H9 (cell line): ENCODE measurements at regions not wholly inside any gene's neighbourhood (a gene's known extent, or its start where the extent isn't known, plus 50 kb on each side); places are given as distances from the start of the nearest gene placed in this dataset.

Source experiments
- DNase-seq: peaks from one replicate; pipeline ENCODE4 v3.0.0-alpha.2; 2017
- H2AFZ ChIP-seq: one replicate; pipeline ENCODE4 v1.6.1; 2013; ENCODE audit warnings: mild to moderate bottlenecking, low read length, control low read depth, moderate library complexity
- H2AK5ac ChIP-seq: 2 replicates; pipeline ENCODE4 v1.6.1; 2013; ENCODE audit warnings: low read length, control low read depth, mixed read lengths; ENCODE audit not compliant: insufficient read length
- H2BK120ac ChIP-seq: one replicate; pipeline ENCODE4 v1.6.1; 2013; ENCODE audit warnings: low read depth, mild to moderate bottlenecking, low read length, control low read depth, inconsistent platforms; ENCODE audit not compliant: poor library complexity, severe bottlenecking
- H2BK12ac ChIP-seq: 2 replicates; pipeline ENCODE4 v1.6.1; 2013; ENCODE audit warnings: low read length, control low read depth, mixed read lengths, low read depth; ENCODE audit not compliant: insufficient read length
- H2BK15ac ChIP-seq: 2 replicates; pipeline ENCODE4 v1.6.1; 2013; ENCODE audit warnings: low read depth, low read length, control low read depth
- H2BK20ac ChIP-seq: one replicate; pipeline ENCODE4 v1.6.1; 2013; ENCODE audit warnings: low read depth, mild to moderate bottlenecking, low read length, control low read depth, inconsistent platforms; ENCODE audit not compliant: poor library complexity, severe bottlenecking
- H2BK5ac ChIP-seq: 2 replicates; pipeline ENCODE4 v1.6.1; 2013; ENCODE audit warnings: low read length, control low read depth, mixed read lengths; ENCODE audit not compliant: insufficient read length
- H3K14ac ChIP-seq: 2 replicates; pipeline ENCODE4 v1.6.1; 2013; ENCODE audit warnings: low read length, control low read depth; ENCODE audit not compliant: insufficient read depth
- H3K18ac ChIP-seq: 2 replicates; pipeline ENCODE4 v1.6.1; 2013; ENCODE audit warnings: low read depth, mild to moderate bottlenecking, mixed read lengths, low read length, control low read depth; ENCODE audit not compliant: insufficient read length
- H3K23ac ChIP-seq: 2 replicates; pipeline ENCODE4 v1.6.1; 2013; ENCODE audit warnings: low read length, control low read depth, mixed read lengths, low read depth; ENCODE audit not compliant: insufficient read length
- H3K23me2 ChIP-seq: 2 replicates; pipeline ENCODE4 v1.6.1; 2013; ENCODE audit warnings: low read depth, mild to moderate bottlenecking, mixed read lengths, low read length, control low read depth; ENCODE audit not compliant: insufficient read length, poor library complexity, severe bottlenecking
- H3K27ac ChIP-seq: 2 replicates; pipeline ENCODE4 v1.5.1; 2013; ENCODE audit warnings: low read length, control low read depth, mixed read lengths, low read depth; ENCODE audit not compliant: insufficient read length
- H3K27me3 ChIP-seq: 2 replicates; pipeline ENCODE4 v1.6.1; 2013; ENCODE audit warnings: low read length, control low read depth, inconsistent platforms; ENCODE audit not compliant: insufficient read depth
- H3K4ac ChIP-seq: 2 replicates; pipeline ENCODE4 v1.6.1; 2013; ENCODE audit warnings: low read depth, mild to moderate bottlenecking, control low read depth, inconsistent platforms, low read length, moderate library complexity
- H3K4me1 ChIP-seq: 2 replicates; pipeline ENCODE4 v1.6.1; 2013; ENCODE audit warnings: low read length, control low read depth, inconsistent platforms; ENCODE audit not compliant: insufficient read depth
- H3K4me2 ChIP-seq: 2 replicates; pipeline ENCODE4 v1.6.1; 2013; ENCODE audit warnings: low read length, control low read depth, mixed read lengths; ENCODE audit not compliant: insufficient read length, insufficient read depth
- H3K56ac ChIP-seq: 2 replicates; pipeline ENCODE4 v1.6.1; 2013; ENCODE audit warnings: low read depth, mild to moderate bottlenecking, mixed read lengths, low read length, control low read depth; ENCODE audit not compliant: insufficient read length
- H3K79me1 ChIP-seq: 2 replicates; pipeline ENCODE4 v1.6.1; 2013; ENCODE audit warnings: low read depth, mild to moderate bottlenecking, moderate library complexity, low read length, control low read depth, inconsistent platforms; ENCODE audit not compliant: insufficient read depth, poor library complexity, severe bottlenecking
- H3K79me2 ChIP-seq: 2 replicates; pipeline ENCODE4 v1.6.1; 2013; ENCODE audit warnings: low read length, control low read depth, inconsistent platforms; ENCODE audit not compliant: insufficient read depth
- H3K9ac ChIP-seq: 2 replicates; pipeline ENCODE4 v1.6.1; 2013; ENCODE audit warnings: low read length, control low read depth, mixed read lengths; ENCODE audit not compliant: insufficient read length; ENCODE audit errors: extremely low read depth
- H3K9me3 ChIP-seq: one replicate; pipeline ENCODE4 v1.6.1; 2013; ENCODE audit warnings: low read depth, low read length, inconsistent platforms; ENCODE audit not compliant: control insufficient read depth
- H3T11ph ChIP-seq: one replicate; pipeline ENCODE4 v1.6.1; 2013; ENCODE audit warnings: mild to moderate bottlenecking, low read length, control low read depth, inconsistent platforms
- H4K20me1 ChIP-seq: one replicate; pipeline ENCODE4 v1.6.1; 2013; ENCODE audit not compliant: control insufficient read depth, insufficient read length, insufficient read depth
- H4K5ac ChIP-seq: 2 replicates; pipeline ENCODE4 v1.6.1; 2013; ENCODE audit warnings: low read depth, mild to moderate bottlenecking, mixed read lengths, low read length, control low read depth; ENCODE audit not compliant: insufficient read length
- H4K8ac ChIP-seq: replicated peaks from 2 replicates; pipeline ENCODE4 v1.6.1; 2013; ENCODE audit warnings: low read length, control low read depth, mixed read lengths, low read depth; ENCODE audit not compliant: insufficient read length
- H4K91ac ChIP-seq: 2 replicates; pipeline ENCODE4 v1.6.1; 2013; ENCODE audit warnings: low read depth, mild to moderate bottlenecking, moderate library complexity, mixed read lengths, low read length, control low read depth; ENCODE audit not compliant: insufficient read length
- H3K27ac Mint-ChIP-seq, 3 experiments: 2 replicates in 2 of 3; 3 replicates in 1 of 3; pipeline ENCODE4 v1.8.0; 2020 to 2021; ENCODE audit warnings: mixed read lengths in 3 of 3, mild to moderate bottlenecking in 1 of 3, moderate library complexity in 1 of 3
- H3K27me3 Mint-ChIP-seq: 2 replicates; pipeline ENCODE4 v1.8.0; 2021; ENCODE audit warnings: low read depth, mild to moderate bottlenecking, moderate library complexity, mixed read lengths
- H3K36me3 Mint-ChIP-seq, 3 experiments: 2 replicates in 2 of 3; 3 replicates in 1 of 3; pipeline ENCODE4 v1.8.0; 2020 to 2021; ENCODE audit warnings: low read depth in 3 of 3, mixed read lengths in 3 of 3; ENCODE audit not compliant: insufficient read depth in 1 of 3
- H3K4me1 Mint-ChIP-seq, 2 experiments: 2 replicates each; pipeline ENCODE4 v1.8.0; 2020; ENCODE audit warnings: mixed read lengths in 2 of 2
- H3K4me3 Mint-ChIP-seq, 2 experiments: 2 replicates in 1 of 2; 3 replicates in 1 of 2; pipeline ENCODE4 v1.8.0; 2020 to 2021; ENCODE audit warnings: mild to moderate bottlenecking in 2 of 2, mixed read lengths in 2 of 2, moderate library complexity in 1 of 2
- H3K9me3 Mint-ChIP-seq, 2 experiments: 2 replicates in 1 of 2; 3 replicates in 1 of 2; pipeline ENCODE4 v1.8.0; 2020; ENCODE audit warnings: mild to moderate bottlenecking in 2 of 2, mixed read lengths in 2 of 2, moderate library complexity in 1 of 2
- WGBS: extraction: QIAGEN DNeasy Blood & Tissue Kit; methylation state at CpG from one replicate; pipeline ENCODE4 v1.1.7; 2013; ENCODE audit warnings: missing lambda C conversion rate, low lambda C conversion rate, mixed read lengths; ENCODE audit not compliant: insufficient read length; ENCODE audit errors: extremely low coverage; 5-methylcytosine and 5-hydroxymethylcytosine counted together
- TF ChIP-seq, protein P1 (sequence below): fragments of 200-600 bp; sonication (generic); conservative IDR thresholded peaks from 3 replicates; pipeline ENCODE4 v1.8.0; 2021; ENCODE audit warnings: antibody characterized with exemption, mild to moderate bottlenecking

DNA sequence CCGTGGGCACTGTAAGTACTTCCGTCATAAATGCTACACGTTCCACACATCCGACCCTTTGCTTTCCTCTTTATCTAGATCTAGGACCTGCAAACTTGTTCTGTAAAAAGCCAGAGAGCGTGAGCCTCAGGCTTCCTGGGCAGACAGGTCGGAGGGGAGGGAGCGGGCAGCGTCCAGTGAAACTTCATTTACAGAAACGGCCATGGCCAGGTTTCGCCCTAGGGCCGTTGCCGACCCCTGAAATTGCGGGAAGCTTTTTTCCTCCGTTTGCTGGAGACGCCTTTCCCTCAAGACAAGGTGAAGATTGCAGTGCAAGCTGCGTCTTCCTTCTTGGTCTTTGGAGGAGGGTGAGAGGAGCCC, 155.4 kb downstream of the DLL1 start:
- no peaks in the 10 kb centered on the region for H3K79me1 ChIP-seq
- no peaks in the 10 kb centered on the region for H4K20me1 ChIP-seq
- Mint-ChIP-seq H3K36me3 (peaks cover 7 to 24% (median 11%) of the 10 kb centered on the region in 3 experiments), H3K4me1 (peaks cover 0 to 5% of the 10 kb centered on the region in 2 experiments; a peak in 3 of 4 replicates), H3K27me3 (peaks cover 18% of the 10 kb centered on the region), H3K9me3 (peaks cover 30 to 33% of the 10 kb centered on the region in 2 experiments), H3K4me3 (no peak overlapping the region), H3K27ac (no peak overlapping the region)
- H4K8ac ChIP-seq: no peak overlapping the region
- H3K18ac ChIP-seq: no peak overlapping the region
- DNase-seq: no peak
- no peak overlapping the region for H3K14ac ChIP-seq
- H2AK5ac ChIP-seq: no peak overlapping the region
- no peaks in the 10 kb centered on the region for H3K9me3 ChIP-seq
- TF ChIP-seq, protein P1, sequence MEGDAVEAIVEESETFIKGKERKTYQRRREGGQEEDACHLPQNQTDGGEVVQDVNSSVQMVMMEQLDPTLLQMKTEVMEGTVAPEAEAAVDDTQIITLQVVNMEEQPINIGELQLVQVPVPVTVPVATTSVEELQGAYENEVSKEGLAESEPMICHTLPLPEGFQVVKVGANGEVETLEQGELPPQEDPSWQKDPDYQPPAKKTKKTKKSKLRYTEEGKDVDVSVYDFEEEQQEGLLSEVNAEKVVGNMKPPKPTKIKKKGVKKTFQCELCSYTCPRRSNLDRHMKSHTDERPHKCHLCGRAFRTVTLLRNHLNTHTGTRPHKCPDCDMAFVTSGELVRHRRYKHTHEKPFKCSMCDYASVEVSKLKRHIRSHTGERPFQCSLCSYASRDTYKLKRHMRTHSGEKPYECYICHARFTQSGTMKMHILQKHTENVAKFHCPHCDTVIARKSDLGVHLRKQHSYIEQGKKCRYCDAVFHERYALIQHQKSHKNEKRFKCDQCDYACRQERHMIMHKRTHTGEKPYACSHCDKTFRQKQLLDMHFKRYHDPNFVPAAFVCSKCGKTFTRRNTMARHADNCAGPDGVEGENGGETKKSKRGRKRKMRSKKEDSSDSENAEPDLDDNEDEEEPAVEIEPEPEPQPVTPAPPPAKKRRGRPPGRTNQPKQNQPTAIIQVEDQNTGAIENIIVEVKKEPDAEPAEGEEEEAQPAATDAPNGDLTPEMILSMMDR: no peak
- no peaks in the 10 kb centered on the region for H3K4me1 ChIP-seq
- H3K23ac ChIP-seq: no peak overlapping the region
- no peak overlapping the region for H2BK12ac ChIP-seq
- no peak overlapping the region for H3K27ac ChIP-seq
- no peak overlapping the region for H2BK15ac ChIP-seq
- no peak overlapping the region for H3K9ac ChIP-seq
- no peak overlapping the region for H2BK20ac ChIP-seq
- no peak overlapping the region for H3K56ac ChIP-seq
- H3K27me3 ChIP-seq: no peaks in the 10 kb centered on the region
- no peak overlapping the region for H4K5ac ChIP-seq
- no peak overlapping the region for H3K4ac ChIP-seq
- WGBS: no CpG with 5 or more reads among the region's 16 CpGs
- H3K4me2 ChIP-seq: no peak overlapping the region
- no peak overlapping the region for H2AFZ ChIP-seq
- H3T11ph ChIP-seq: no peak overlapping the region
- no peaks in the 10 kb centered on the region for H3K23me2 ChIP-seq
- H4K91ac ChIP-seq: no peak overlapping the region
- no peak overlapping the region for H2BK120ac ChIP-seq
- H3K79me2 ChIP-seq: no peaks in the 10 kb centered on the region
- no peak overlapping the region for H2BK5ac ChIP-seq
